Lung (tissue), 11 donors: ENCODE measurements at regions not wholly inside any gene's neighbourhood (a gene's known extent, or its start where the extent isn't known, plus 50 kb on each side); places are given as distances from the start of the nearest gene placed in this dataset.
A peak's percentile ranks its signal among the peaks of the same experiment; 100 is the strongest.

Experiments used
- ATAC-seq: fragments of 200-7000 bp; cut with Tn5 transposase; one replicate; pipeline ENCODE4 v1.9.1; 2020; ENCODE audit warnings: moderate number of reproducible peaks; ENCODE audit not compliant: insufficient read depth, low FRiP score
- DNase-seq, 3 donors: peaks; one replicate each; pipeline ENCODE4 v3.0.0-alpha.2; 2013 to 2017
- H3K27ac ChIP-seq, 2 donors: one replicate each; pipeline ENCODE4 v1.5.1; 2013; ENCODE audit warnings: mild to moderate bottlenecking in 2 of 2, moderate library complexity in 2 of 2, control low read depth in 1 of 2, inconsistent platforms in 1 of 2, low read depth in 1 of 2, low read length in 1 of 2
- H3K27me3 ChIP-seq, 3 donors: one replicate each; pipeline ENCODE4 v1.5.1; 2013; ENCODE audit warnings: low read length in 2 of 3; ENCODE audit not compliant: control insufficient read depth in 3 of 3, insufficient read depth in 3 of 3
- H3K36me3 ChIP-seq, 4 donors: one replicate each; pipeline ENCODE4 v1.5.1; 2013; ENCODE audit warnings: low read length in 4 of 4, mild to moderate bottlenecking in 1 of 4, moderate library complexity in 1 of 4; ENCODE audit not compliant: control insufficient read depth in 4 of 4, insufficient read depth in 4 of 4
- H3K4me1 ChIP-seq, 5 donors: one replicate each; pipeline ENCODE4 v1.5.1; 2013; ENCODE audit warnings: low read length in 5 of 5, mild to moderate bottlenecking in 2 of 5, moderate library complexity in 1 of 5; ENCODE audit not compliant: control insufficient read depth in 5 of 5, insufficient read depth in 5 of 5
- H3K4me3 ChIP-seq: one replicate; pipeline ENCODE4 v1.5.1; 2013; ENCODE audit warnings: mild to moderate bottlenecking, control low read depth, moderate library complexity
- H3K9ac ChIP-seq, 2 donors: one replicate each; pipeline ENCODE4 v1.5.1; 2013; ENCODE audit warnings: low read length in 2 of 2, control low read depth in 1 of 2; ENCODE audit not compliant: insufficient read depth in 1 of 2
- H3K9me3 ChIP-seq, 4 donors: one replicate each; pipeline ENCODE4 v1.5.1; 2013; ENCODE audit warnings: low read length in 3 of 4, mild to moderate bottlenecking in 1 of 4, moderate library complexity in 1 of 4; ENCODE audit not compliant: control insufficient read depth in 4 of 4, insufficient read depth in 3 of 4
- CTCF ChIP-seq: IDR thresholded peaks from 2 replicates; pipeline ENCODE4 v1.5.1; 2012; ENCODE audit warnings: mild to moderate bottlenecking; ENCODE audit errors: control extremely low read depth, extremely low read depth
- WGBS, 2 donors: extraction: QIAGEN DNeasy Blood & Tissue Kit; methylation state at CpG; one replicate each; pipeline ENCODE4 v1.1.7; 2013; 5-methylcytosine and 5-hydroxymethylcytosine counted together
- donor health status: control.
- donor health status: control.
- donor health status: Bipolar disorder and iron deficiency.
- donor health status: healthy.
- donor health status: DM: yes; HTN: yes; CAD: no.

GRCh38 chr18:2412996-2413751 is 158.1 kb downstream of the METTL4 start:
- Histone ChIP-seq H3K36me3 (no peaks in the 10 kb centered on the region), H3K4me3 (no peak overlapping the region), H3K27ac (no peak overlapping the region), H3K9ac (no peak overlapping the region), H3K9me3 (peaks cover 0 to 2% (median 0%) of the 10 kb centered on the region in 4 donors), H3K27me3 (no peaks in the 10 kb centered on the region), H3K4me1 (no peaks in the 10 kb centered on the region)
- ATAC-seq (no peak), DNase-seq (peak in 2 of 3 donors; percentile 8 to 9)
- TF ChIP-seq CTCF, result no peak
- 76 to 81% methylated on average over 9 of the region's 9 CpGs for WGBS, 2 donors

- Histone ChIP-seq H3K4me3 (no peak overlapping the region), H3K9ac (no peak overlapping the region), H3K4me1 (no peaks in the 10 kb centered on the region), H3K27me3 (no peaks in the 10 kb centered on the region), H3K9me3 (peaks cover 0 to 2% (median 0%) of the 10 kb centered on the region in 4 donors), H3K36me3 (no peaks in the 10 kb centered on the region), H3K27ac (no peak overlapping the region)
- DNase-seq (no peak), ATAC-seq (no peak)
- TF ChIP-seq CTCF, result no peak
Observed at GRCh38 chr18:2414235-2414634, 157.1 kb downstream of the METTL4 start.

GRCh38 chr18:2415656-2416055 is 155.6 kb downstream of the METTL4 start:
- Histone ChIP-seq H3K27ac (no peak overlapping the region), H3K4me1 (no peaks in the 10 kb centered on the region), H3K9me3 (peaks cover 0 to 2% (median 0%) of the 10 kb centered on the region in 4 donors), H3K36me3 (no peaks in the 10 kb centered on the region), H3K4me3 (no peak overlapping the region), H3K9ac (no peak overlapping the region), H3K27me3 (no peaks in the 10 kb centered on the region)
- DNase-seq (no peak), ATAC-seq (no peak)
- no peak for TF ChIP-seq CTCF
- 84 to 92% methylated on average over 3 of the region's 3 CpGs for WGBS, 2 donors
